Hepatocyte (in vitro differentiated cells): ENCODE measurements at regions not wholly inside any gene's neighbourhood (a gene's known extent, or its start where the extent isn't known, plus 50 kb on each side); places are given as distances from the start of the nearest gene placed in this dataset.

Experiments used
- DNase-seq: peaks from one replicate; pipeline ENCODE4 v3.0.0-alpha.2; 2016; ENCODE audit warnings: low spot score
- H2AFZ ChIP-seq: fragments of 200-600 bp; sonication (generic); 2 replicates; pipeline ENCODE4 v1.6.0; 2016; ENCODE audit warnings: antibody characterized with exemption, mild to moderate bottlenecking
- H3K27ac ChIP-seq: fragments of 200-600 bp; sonication (generic); 2 replicates; pipeline ENCODE4 v1.5.1; 2016; ENCODE audit warnings: mild to moderate bottlenecking
- H3K27me3 ChIP-seq: fragments of 200-600 bp; sonication (generic); 2 replicates; pipeline ENCODE4 v1.6.1; 2016
- H3K36me3 ChIP-seq: fragments of 200-600 bp; sonication (generic); replicated peaks from 2 replicates; pipeline ENCODE4 v1.5.1; 2016; ENCODE audit warnings: low read depth; ENCODE audit not compliant: insufficient read depth
- H3K4me1 ChIP-seq: fragments of 200-600 bp; sonication (generic); 2 replicates; pipeline ENCODE4 v1.5.1; 2016; ENCODE audit warnings: mild to moderate bottlenecking, moderate library complexity; ENCODE audit not compliant: insufficient read depth
- H3K4me2 ChIP-seq: fragments of 200-600 bp; sonication (generic); 2 replicates; pipeline ENCODE4 v1.6.0; 2016
- H3K4me3 ChIP-seq: fragments of 200-600 bp; sonication (generic); 2 replicates; pipeline ENCODE4 v1.5.1; 2016; ENCODE audit warnings: mild to moderate bottlenecking
- H3K79me2 ChIP-seq: fragments of 200-600 bp; sonication (generic); 2 replicates; pipeline ENCODE4 v1.6.0; 2017; ENCODE audit warnings: mild to moderate bottlenecking
- H3K9me2 ChIP-seq: fragments of 200-600 bp; sonication (generic); replicated peaks from 2 replicates; pipeline ENCODE4 v1.6.0; 2017; ENCODE audit warnings: mild to moderate bottlenecking; ENCODE audit not compliant: insufficient read depth
- H3K9me3 ChIP-seq: fragments of 200-600 bp; sonication (generic); 2 replicates; pipeline ENCODE4 v1.5.1; 2016; ENCODE audit warnings: low read depth, mild to moderate bottlenecking
- H4K20me1 ChIP-seq: fragments of 200-600 bp; sonication (generic); 2 replicates; pipeline ENCODE4 v1.6.0; 2016; ENCODE audit warnings: mild to moderate bottlenecking; ENCODE audit not compliant: insufficient read depth, poor library complexity, severe bottlenecking
- EZH2 ChIP-seq: fragments of 200-600 bp; sonication (generic); IDR thresholded peaks from 2 replicates; pipeline ENCODE4 v1.6.1; 2016; ENCODE audit warnings: antibody characterized with exemption, mild to moderate bottlenecking, borderline replicate concordance
- EZH2phosphoT487 ChIP-seq: fragments of 200-600 bp; sonication (generic); IDR thresholded peaks from one replicate; pipeline ENCODE4 v1.6.1; 2018; ENCODE audit warnings: antibody characterized with exemption, mild to moderate bottlenecking, low read depth, moderate library complexity; ENCODE audit not compliant: unreplicated experiment, severe bottlenecking
- whole genome bisulfite sequencing: methylation state at CpG from one replicate; pipeline ENCODE4 v1.1.6; 2016; ENCODE audit warnings: low lambda C conversion rate; ENCODE audit errors: missing lambda C conversion rate; 5-methylcytosine and 5-hydroxymethylcytosine counted together
- TF ChIP-seq, protein P1 (sequence below): fragments of 200-600 bp; sonication (generic); IDR thresholded peaks from 2 replicates; pipeline ENCODE4 v1.5.1; 2016; ENCODE audit warnings: antibody characterized with exemption, mild to moderate bottlenecking; ENCODE audit not compliant: poor library complexity

- Histone ChIP-seq H3K4me1 (no peaks in the 10 kb centered on the region), H3K36me3 (no peaks in the 10 kb centered on the region), H3K4me3 (no peak overlapping the region), H3K27me3 (no peaks in the 10 kb centered on the region), H4K20me1 (no peaks in the 10 kb centered on the region), H3K79me2 (no peaks in the 10 kb centered on the region), H2AFZ (no peak overlapping the region), H3K9me2 (no peaks in the 10 kb centered on the region), H3K27ac (no peak overlapping the region), H3K9me3 (no peaks in the 10 kb centered on the region), H3K4me2 (no peak overlapping the region)
- WGBS, result 73% methylated on average over 3 of the region's 3 CpGs
- DNase-seq, result no peak
- TF ChIP-seq, protein P1, sequence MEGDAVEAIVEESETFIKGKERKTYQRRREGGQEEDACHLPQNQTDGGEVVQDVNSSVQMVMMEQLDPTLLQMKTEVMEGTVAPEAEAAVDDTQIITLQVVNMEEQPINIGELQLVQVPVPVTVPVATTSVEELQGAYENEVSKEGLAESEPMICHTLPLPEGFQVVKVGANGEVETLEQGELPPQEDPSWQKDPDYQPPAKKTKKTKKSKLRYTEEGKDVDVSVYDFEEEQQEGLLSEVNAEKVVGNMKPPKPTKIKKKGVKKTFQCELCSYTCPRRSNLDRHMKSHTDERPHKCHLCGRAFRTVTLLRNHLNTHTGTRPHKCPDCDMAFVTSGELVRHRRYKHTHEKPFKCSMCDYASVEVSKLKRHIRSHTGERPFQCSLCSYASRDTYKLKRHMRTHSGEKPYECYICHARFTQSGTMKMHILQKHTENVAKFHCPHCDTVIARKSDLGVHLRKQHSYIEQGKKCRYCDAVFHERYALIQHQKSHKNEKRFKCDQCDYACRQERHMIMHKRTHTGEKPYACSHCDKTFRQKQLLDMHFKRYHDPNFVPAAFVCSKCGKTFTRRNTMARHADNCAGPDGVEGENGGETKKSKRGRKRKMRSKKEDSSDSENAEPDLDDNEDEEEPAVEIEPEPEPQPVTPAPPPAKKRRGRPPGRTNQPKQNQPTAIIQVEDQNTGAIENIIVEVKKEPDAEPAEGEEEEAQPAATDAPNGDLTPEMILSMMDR, result no peak
- TF ChIP-seq EZH2phosphoT487 (no peak), EZH2 (no peak)
These were observed 94.6 kb downstream of the HAPSTR1 start for GRCh38 chr16:9186061-9186460.

- Histone ChIP-seq H3K9me3 (no peaks in the 10 kb centered on the region), H3K79me2 (no peaks in the 10 kb centered on the region), H3K27ac (no peak overlapping the region), H3K4me3 (no peak overlapping the region), H3K4me2 (no peak overlapping the region), H3K27me3 (no peaks in the 10 kb centered on the region), H3K36me3 (no peaks in the 10 kb centered on the region), H3K4me1 (no peaks in the 10 kb centered on the region), H2AFZ (no peak overlapping the region), H3K9me2 (no peaks in the 10 kb centered on the region), H4K20me1 (no peaks in the 10 kb centered on the region)
- WGBS, result 86% methylated on average over 3 of the region's 3 CpGs
- DNase-seq, result no peak
- no peak for TF ChIP-seq EZH2phosphoT487
- no peak for TF ChIP-seq EZH2
These were observed 97.3 kb downstream of the HAPSTR1 start for GRCh38 chr16:9188721-9189120.

DNA sequence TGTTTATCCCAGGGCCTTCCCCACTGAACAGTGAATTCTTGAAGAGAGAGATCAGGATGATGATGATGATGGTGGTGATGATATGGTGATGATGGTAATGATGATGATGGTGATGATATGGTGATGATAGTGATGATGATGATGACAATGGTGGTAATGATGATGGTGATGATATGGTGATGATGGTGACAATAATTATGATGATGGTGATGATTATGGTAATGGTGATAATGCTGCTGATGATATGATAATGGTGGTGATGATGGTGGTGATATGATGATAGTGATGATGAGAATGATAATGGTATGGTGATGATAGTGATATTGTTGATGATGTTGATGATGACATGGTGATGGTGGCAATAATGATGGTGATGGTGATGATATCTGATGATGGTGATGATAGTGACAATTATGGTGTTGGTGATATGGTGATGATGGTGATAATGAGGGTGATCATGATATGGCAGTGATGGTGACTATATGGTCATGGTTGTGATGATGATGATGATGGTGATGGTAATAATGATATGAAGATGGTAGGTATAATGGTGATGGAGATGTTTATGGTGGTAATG, 99.9 kb downstream of the HAPSTR1 start:
- Histone ChIP-seq H3K79me2 (no peaks in the 10 kb centered on the region), H4K20me1 (no peaks in the 10 kb centered on the region), H3K4me3 (no peak overlapping the region), H3K4me2 (no peak overlapping the region), H3K36me3 (no peaks in the 10 kb centered on the region), H3K4me1 (no peaks in the 10 kb centered on the region), H3K27me3 (no peaks in the 10 kb centered on the region), H2AFZ (no peak overlapping the region), H3K9me3 (no peaks in the 10 kb centered on the region), H3K27ac (no peak overlapping the region), H3K9me2 (no peaks in the 10 kb centered on the region)
- DNase-seq, result no peak
- TF ChIP-seq, protein P1, result no peak
- no peak for TF ChIP-seq EZH2phosphoT487
- no peak for TF ChIP-seq EZH2

GRCh38 chr16:9192746-9193145, 101.3 kb downstream of the HAPSTR1 start:
- no peak overlapping the region for H3K4me3 ChIP-seq
- DNase-seq, result no peak
- no peaks in the 10 kb centered on the region for H3K79me2 ChIP-seq
- no peaks in the 10 kb centered on the region for H3K27me3 ChIP-seq
- no peak overlapping the region for H2AFZ ChIP-seq
- no peak overlapping the region for H3K4me2 ChIP-seq
- TF ChIP-seq EZH2, result no peak
- TF ChIP-seq, protein P1, result no peak
- TF ChIP-seq EZH2phosphoT487, result no peak
- H3K27ac ChIP-seq, result no peak overlapping the region
- no peaks in the 10 kb centered on the region for H3K36me3 ChIP-seq
- H3K9me2 ChIP-seq, result no peaks in the 10 kb centered on the region
- H4K20me1 ChIP-seq, result no peaks in the 10 kb centered on the region
- 55% methylated on average over 4 of the region's 4 CpGs for WGBS
- H3K9me3 ChIP-seq, result no peaks in the 10 kb centered on the region
- no peaks in the 10 kb centered on the region for H3K4me1 ChIP-seq
